ENCODE measurements at regions not wholly inside any gene's neighbourhood (a gene's known extent, or its start where the extent isn't known, plus 50 kb on each side); places are given as distances from the start of the nearest gene placed in this dataset.

DNA sequence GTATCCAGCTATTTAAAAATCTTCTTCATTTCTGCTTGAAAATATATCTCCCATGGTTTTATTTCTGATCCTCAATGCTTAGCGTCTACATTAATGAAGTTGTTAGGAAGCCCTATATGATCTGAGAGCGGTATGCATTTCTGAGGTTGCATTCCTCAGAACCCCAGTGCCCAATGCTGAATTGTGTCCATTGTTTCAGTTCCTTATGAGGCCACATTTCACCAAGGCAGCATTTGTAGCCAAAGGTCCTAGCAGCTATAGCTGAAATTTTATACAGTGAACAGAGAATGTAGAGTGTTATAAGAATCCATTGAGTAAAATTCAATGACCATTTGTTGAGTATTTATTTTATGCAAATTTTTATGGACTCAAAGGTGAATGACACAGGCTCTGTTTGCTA lies 209.5 kb downstream of the PCDH7 start:
- no peak overlapping the region for H2AFZ ChIP-seq (ENCODE audit: low read depth, low read length)
- H3K27me3 ChIP-seq (ENCODE audit: control insufficient read depth in 1 of 2, insufficient read depth in 1 of 2, low read length in 2 of 2) = no peaks in the 10 kb centered on the region
- H2AK5ac ChIP-seq (ENCODE audit: low read length, severe bottlenecking) = no peak overlapping the region
- DNase-seq = no peak
- no peak overlapping the region for H3K18ac ChIP-seq (ENCODE audit: low read depth in 1 of 2, low read length in 2 of 2)
- H2BK15ac ChIP-seq (ENCODE audit: low read depth, poor library complexity, severe bottlenecking) = no peak overlapping the region
- no peak overlapping the region for H4K8ac ChIP-seq (ENCODE audit: low read length)
- H3K23ac ChIP-seq (ENCODE audit: low read length in 2 of 2) = no peak overlapping the region
- H3K9ac ChIP-seq (ENCODE audit: low read length) = no peak overlapping the region
- no peak overlapping the region for H3K4me3 ChIP-seq (ENCODE audit: insufficient read depth in 1 of 2, low read depth in 1 of 2, low read length in 2 of 2)
- no peaks in the 10 kb centered on the region for H3K36me3 ChIP-seq (ENCODE audit: control insufficient read depth in 1 of 2, insufficient read depth in 2 of 2, low read depth in 1 of 2, low read length in 2 of 2)
- no peaks in the 10 kb centered on the region for H3K9me3 ChIP-seq (ENCODE audit: control insufficient read depth, low read length)
- H3K4me1 ChIP-seq (ENCODE audit: control insufficient read depth, insufficient read depth, low read depth, low read length) = no peaks in the 10 kb centered on the region
- no peak overlapping the region for H3K27ac ChIP-seq (ENCODE audit: low read length, poor library complexity, severe bottlenecking)
- no peak overlapping the region for H3K4ac ChIP-seq (ENCODE audit: low read depth in 1 of 2, low read length in 2 of 2)
- H3K4me2 ChIP-seq (ENCODE audit: low read length, poor library complexity, severe bottlenecking) = no peak overlapping the region
- no peak overlapping the region for H3K14ac ChIP-seq (ENCODE audit: low read length in 2 of 2)
- H2BK5ac ChIP-seq (ENCODE audit: low read depth, low read length, poor library complexity, severe bottlenecking) = no peak overlapping the region
- H4K91ac ChIP-seq (ENCODE audit: low read length) = no peak overlapping the region
- WGBS = 96% methylated on average over 2 of the region's 2 CpGs
- H2BK120ac ChIP-seq (ENCODE audit: low read depth, low read length) = no peak overlapping the region
- no peak overlapping the region for H2BK12ac ChIP-seq (ENCODE audit: low read length in 2 of 2)
- no peaks in the 10 kb centered on the region for H3K79me1 ChIP-seq (replicated peaks; ENCODE audit: low read length, poor library complexity, severe bottlenecking)

DNA sequence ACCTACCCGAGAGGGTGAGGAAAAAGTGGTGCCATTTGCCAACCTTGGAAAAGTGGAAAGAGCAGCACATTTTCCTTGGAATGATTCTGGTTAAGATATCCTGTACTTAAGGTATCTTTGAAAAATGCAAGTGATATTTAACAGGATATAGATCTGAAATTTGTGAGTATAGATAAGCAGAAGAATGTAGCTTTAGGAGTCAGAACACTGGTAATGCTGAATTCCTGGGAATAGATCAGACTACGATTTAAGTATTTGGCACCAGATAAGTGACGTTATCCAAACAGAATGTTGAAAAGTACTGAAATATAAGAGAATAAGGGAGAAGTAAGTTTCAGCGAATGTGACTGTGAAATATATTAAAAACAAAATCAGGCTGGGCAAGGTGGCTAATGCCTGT lies 210.1 kb downstream of the PCDH7 start:
- Histone ChIP-seq H3K36me3 (ENCODE audit: control insufficient read depth in 1 of 2, insufficient read depth in 2 of 2, low read depth in 1 of 2, low read length in 2 of 2) (no peaks in the 10 kb centered on the region), H3K9me3 (ENCODE audit: control insufficient read depth, low read length) (no peaks in the 10 kb centered on the region), H3K4me3 (ENCODE audit: insufficient read depth in 1 of 2, low read depth in 1 of 2, low read length in 2 of 2) (no peak overlapping the region), H3K23ac (ENCODE audit: low read length in 2 of 2) (no peak overlapping the region), H3K27me3 (ENCODE audit: control insufficient read depth in 1 of 2, insufficient read depth in 1 of 2, low read length in 2 of 2) (no peaks in the 10 kb centered on the region), H3K4ac (ENCODE audit: low read depth in 1 of 2, low read length in 2 of 2) (no peak overlapping the region), H2BK120ac (ENCODE audit: low read depth, low read length) (no peak overlapping the region), H4K91ac (ENCODE audit: low read length) (no peak overlapping the region), H3K14ac (ENCODE audit: low read length in 2 of 2) (no peak overlapping the region), H2AFZ (ENCODE audit: low read depth, low read length) (no peak overlapping the region), H3K9ac (ENCODE audit: low read length) (no peak overlapping the region), H3K4me1 (ENCODE audit: control insufficient read depth, insufficient read depth, low read depth, low read length) (no peaks in the 10 kb centered on the region), H2BK5ac (ENCODE audit: low read depth, low read length, poor library complexity, severe bottlenecking) (no peak overlapping the region), H4K8ac (ENCODE audit: low read length) (no peak overlapping the region), H2BK15ac (ENCODE audit: low read depth, poor library complexity, severe bottlenecking) (no peak overlapping the region), H3K27ac (ENCODE audit: low read length, poor library complexity, severe bottlenecking) (no peak overlapping the region), H2AK5ac (ENCODE audit: low read length, severe bottlenecking) (no peak overlapping the region), H2BK12ac (ENCODE audit: low read length in 2 of 2) (no peak overlapping the region), H3K79me1 (replicated peaks; ENCODE audit: low read length, poor library complexity, severe bottlenecking) (no peaks in the 10 kb centered on the region), H3K4me2 (ENCODE audit: low read length, poor library complexity, severe bottlenecking) (no peak overlapping the region), H3K18ac (ENCODE audit: low read depth in 1 of 2, low read length in 2 of 2) (no peak overlapping the region)
- DNase-seq = no peak
- 97% methylated on average over 4 of the region's 4 CpGs for WGBS

DNA sequence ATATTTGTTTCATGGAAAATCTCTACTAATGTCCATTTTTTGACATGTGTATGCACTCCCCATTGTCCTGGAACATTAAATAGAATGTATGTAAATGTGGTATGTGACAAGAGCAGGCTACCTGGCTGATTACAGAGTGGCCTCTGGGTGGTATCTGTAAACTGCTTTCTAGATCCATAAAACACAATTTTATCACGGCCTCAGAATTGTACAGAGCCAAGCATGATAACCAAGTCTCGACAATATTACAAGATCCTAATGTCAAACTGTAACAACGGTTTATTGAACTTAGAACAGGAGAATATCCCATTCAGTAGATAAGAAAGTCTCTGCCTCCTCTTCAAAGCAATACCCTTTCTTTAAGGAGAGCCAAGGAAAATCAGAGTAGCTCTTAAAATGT lies 212.4 kb downstream of the PCDH7 start:
- Histone ChIP-seq H3K27ac (ENCODE audit: low read length, poor library complexity, severe bottlenecking) (no peak overlapping the region), H3K4me3 (ENCODE audit: insufficient read depth in 1 of 2, low read depth in 1 of 2, low read length in 2 of 2) (no peak overlapping the region), H4K8ac (ENCODE audit: low read length) (no peak overlapping the region), H3K18ac (ENCODE audit: low read depth in 1 of 2, low read length in 2 of 2) (no peak overlapping the region), H3K36me3 (ENCODE audit: control insufficient read depth in 1 of 2, insufficient read depth in 2 of 2, low read depth in 1 of 2, low read length in 2 of 2) (no peaks in the 10 kb centered on the region), H3K27me3 (ENCODE audit: control insufficient read depth in 1 of 2, insufficient read depth in 1 of 2, low read length in 2 of 2) (no peaks in the 10 kb centered on the region), H3K4me2 (ENCODE audit: low read length, poor library complexity, severe bottlenecking) (no peak overlapping the region), H3K4ac (ENCODE audit: low read depth in 1 of 2, low read length in 2 of 2) (no peak overlapping the region), H2BK120ac (ENCODE audit: low read depth, low read length) (no peak overlapping the region), H3K4me1 (ENCODE audit: control insufficient read depth, insufficient read depth, low read depth, low read length) (no peaks in the 10 kb centered on the region), H4K91ac (ENCODE audit: low read length) (no peak overlapping the region), H3K79me1 (replicated peaks; ENCODE audit: low read length, poor library complexity, severe bottlenecking) (no peaks in the 10 kb centered on the region), H2BK12ac (ENCODE audit: low read length in 2 of 2) (no peak overlapping the region), H3K9me3 (ENCODE audit: control insufficient read depth, low read length) (no peaks in the 10 kb centered on the region), H3K14ac (ENCODE audit: low read length in 2 of 2) (no peak overlapping the region), H3K9ac (ENCODE audit: low read length) (no peak overlapping the region), H2BK5ac (ENCODE audit: low read depth, low read length, poor library complexity, severe bottlenecking) (no peak overlapping the region), H2AFZ (ENCODE audit: low read depth, low read length) (no peak overlapping the region), H2BK15ac (ENCODE audit: low read depth, poor library complexity, severe bottlenecking) (no peak overlapping the region), H2AK5ac (ENCODE audit: low read length, severe bottlenecking) (no peak overlapping the region), H3K23ac (ENCODE audit: low read length in 2 of 2) (no peak overlapping the region)
- 89% methylated on average over 2 of the region's 3 CpGs for whole genome bisulfite sequencing
- no peak for DNase-seq

DNA sequence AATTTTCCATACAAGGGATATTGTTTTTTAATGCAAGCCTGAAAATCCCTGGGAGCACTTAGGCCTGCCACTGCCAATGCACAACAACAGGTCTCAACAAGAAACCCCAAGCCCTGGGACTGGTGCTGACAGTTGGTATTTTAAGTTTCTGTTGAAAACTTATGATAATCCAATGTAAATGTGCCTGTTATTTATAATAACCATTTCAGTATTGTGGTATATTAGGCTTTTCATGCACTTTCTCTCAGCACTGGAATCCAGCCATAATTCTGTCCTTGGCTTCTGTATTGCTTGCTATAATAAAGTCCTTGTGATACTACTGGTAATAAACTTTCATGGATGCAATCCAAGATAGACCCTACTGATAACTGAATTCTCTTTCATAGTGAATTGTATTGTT lies 218.9 kb downstream of the PCDH7 start:
- H4K8ac ChIP-seq (ENCODE audit: low read length) = no peak overlapping the region
- H2BK15ac ChIP-seq (ENCODE audit: low read depth, poor library complexity, severe bottlenecking) = no peak overlapping the region
- H2BK120ac ChIP-seq (ENCODE audit: low read depth, low read length) = no peak overlapping the region
- H2AK5ac ChIP-seq (ENCODE audit: low read length, severe bottlenecking) = no peak overlapping the region
- H2BK5ac ChIP-seq (ENCODE audit: low read depth, low read length, poor library complexity, severe bottlenecking) = no peak overlapping the region
- H2AFZ ChIP-seq (ENCODE audit: low read depth, low read length) = no peak overlapping the region
- no peak overlapping the region for H3K27ac ChIP-seq (ENCODE audit: low read length, poor library complexity, severe bottlenecking)
- H3K27me3 ChIP-seq (ENCODE audit: control insufficient read depth in 1 of 2, insufficient read depth in 1 of 2, low read length in 2 of 2) = no peaks in the 10 kb centered on the region
- no peaks in the 10 kb centered on the region for H3K9me3 ChIP-seq (ENCODE audit: control insufficient read depth, low read length)
- no peaks in the 10 kb centered on the region for H3K79me1 ChIP-seq (replicated peaks; ENCODE audit: low read length, poor library complexity, severe bottlenecking)
- no peak overlapping the region for H3K14ac ChIP-seq (ENCODE audit: low read length in 2 of 2)
- H3K4me2 ChIP-seq (ENCODE audit: low read length, poor library complexity, severe bottlenecking) = no peak overlapping the region
- DNase-seq = no peak
- no peak overlapping the region for H3K18ac ChIP-seq (ENCODE audit: low read depth in 1 of 2, low read length in 2 of 2)
- H3K36me3 ChIP-seq (ENCODE audit: control insufficient read depth in 1 of 2, insufficient read depth in 2 of 2, low read depth in 1 of 2, low read length in 2 of 2) = no peaks in the 10 kb centered on the region
- H3K4me3 ChIP-seq (ENCODE audit: insufficient read depth in 1 of 2, low read depth in 1 of 2, low read length in 2 of 2) = no peak overlapping the region
- no peak overlapping the region for H2BK12ac ChIP-seq (ENCODE audit: low read length in 2 of 2)
- H4K91ac ChIP-seq (ENCODE audit: low read length) = no peak overlapping the region
- no peak overlapping the region for H3K23ac ChIP-seq (ENCODE audit: low read length in 2 of 2)
- no peak overlapping the region for H3K9ac ChIP-seq (ENCODE audit: low read length)
- no peak overlapping the region for H3K4ac ChIP-seq (ENCODE audit: low read depth in 1 of 2, low read length in 2 of 2)
- H3K4me1 ChIP-seq (ENCODE audit: control insufficient read depth, insufficient read depth, low read depth, low read length) = no peaks in the 10 kb centered on the region
